HG02885 (cell line): ENCODE measurements at regions not wholly inside any gene's neighbourhood (a gene's known extent, or its start where the extent isn't known, plus 50 kb on each side); places are given as distances from the start of the nearest gene placed in this dataset.
"Not testable (repeated sequence)": the region's sequence is repeated elsewhere in the genome, so short reads cannot be mapped to it uniquely, and the experiment has no call there.

Experiments
- ATAC-seq: cut with Tn5 transposase; IDR thresholded peaks from one replicate; pipeline ENCODE4 v1.9.1; 2021; ENCODE audit warnings: mild to moderate bottlenecking; ENCODE audit not compliant: unreplicated experiment, poor library complexity

DNA sequence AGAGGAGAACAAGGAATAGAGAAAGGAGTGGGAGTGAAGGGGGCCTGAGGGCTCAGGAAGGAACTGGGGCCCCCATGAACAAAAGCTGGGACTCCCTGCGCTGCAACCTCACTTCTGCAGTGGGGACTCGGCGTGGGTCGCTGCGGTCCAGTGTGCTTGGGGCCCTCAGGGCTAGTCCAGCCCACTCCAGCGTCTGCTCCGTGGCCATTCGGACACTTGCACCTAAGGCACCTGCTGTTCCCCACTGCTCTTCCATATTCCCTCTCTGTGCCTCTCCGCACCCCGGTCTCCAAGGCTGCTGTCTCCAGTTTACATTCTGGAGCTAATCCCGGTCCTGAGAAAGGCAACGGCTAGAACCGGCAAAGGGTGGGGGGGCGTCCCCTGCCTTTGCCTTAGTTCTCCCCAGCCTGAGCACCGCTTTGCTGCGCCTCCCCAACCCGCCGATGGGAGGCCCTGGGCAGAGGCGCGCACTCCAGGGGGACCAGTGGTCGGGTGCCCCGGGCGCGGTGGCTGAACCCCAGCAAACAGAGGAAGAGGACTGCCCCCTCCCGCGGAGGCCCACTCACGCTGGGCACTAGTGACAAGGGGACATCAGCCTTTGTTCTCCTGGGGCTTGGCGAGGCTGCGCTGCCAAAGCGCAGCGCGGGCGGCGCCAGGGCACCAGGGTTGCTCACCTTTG, 327.7 kb upstream of the F9 start:
- no peak for ATAC-seq

DNA sequence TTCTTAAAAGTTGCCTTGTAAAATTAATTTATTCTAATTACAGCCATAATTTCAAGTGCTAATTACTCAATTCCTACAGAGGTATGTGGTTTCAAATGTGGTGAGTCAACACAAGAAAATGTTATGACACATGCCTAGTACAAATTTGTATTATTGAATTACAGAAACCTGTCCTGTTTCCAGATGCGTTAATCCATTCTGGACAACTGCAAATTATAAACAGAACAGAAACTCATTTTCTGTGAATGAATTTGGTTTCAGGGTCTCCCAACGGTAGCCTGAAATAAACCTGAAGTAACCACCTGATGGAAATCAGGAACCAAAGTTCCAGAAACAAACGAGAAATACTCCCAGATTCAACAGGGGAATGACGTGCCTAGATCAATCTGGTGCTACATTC, 328.6 kb upstream of the F9 start:
- ATAC-seq, result no peak

DNA sequence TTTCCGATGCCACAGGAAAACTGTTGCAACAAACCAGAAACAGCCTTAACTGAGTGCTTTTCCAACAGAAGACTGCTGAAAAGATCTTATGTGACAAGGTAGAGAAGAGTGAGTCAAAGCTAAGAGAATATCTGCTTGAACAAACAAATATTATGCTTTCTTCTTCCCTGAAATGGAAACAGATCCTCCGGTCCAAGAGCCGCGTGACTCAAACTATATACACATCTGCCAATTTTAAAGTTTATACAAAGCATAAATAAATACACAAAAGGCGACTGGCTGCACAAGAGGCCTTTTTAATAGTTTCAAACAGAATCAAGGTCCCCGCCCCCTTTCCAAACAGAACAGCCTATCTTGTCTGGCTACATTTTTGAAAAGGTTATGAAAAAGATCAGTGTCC, 329.7 kb upstream of the F9 start:
- no peak for ATAC-seq

DNA sequence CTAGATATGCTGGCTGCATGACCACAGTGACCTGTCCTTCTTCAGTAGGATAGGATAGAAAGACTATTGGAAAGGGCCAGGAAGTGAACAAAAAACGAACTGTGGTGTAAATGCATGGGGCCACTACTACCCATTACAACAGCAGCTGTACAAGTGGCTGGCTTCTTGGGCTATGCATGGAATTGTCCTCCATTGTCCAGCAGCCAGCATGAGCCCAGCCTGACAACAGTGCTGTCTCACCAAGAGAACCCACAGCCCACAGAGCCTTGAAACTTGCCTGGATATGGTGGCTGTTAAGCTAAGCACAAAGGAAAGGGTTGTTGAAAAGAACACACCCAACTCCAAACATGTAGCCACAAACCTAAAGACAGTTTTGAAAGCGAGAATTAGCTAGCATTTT, 330.2 kb upstream of the F9 start:
- ATAC-seq, result no peak

DNA sequence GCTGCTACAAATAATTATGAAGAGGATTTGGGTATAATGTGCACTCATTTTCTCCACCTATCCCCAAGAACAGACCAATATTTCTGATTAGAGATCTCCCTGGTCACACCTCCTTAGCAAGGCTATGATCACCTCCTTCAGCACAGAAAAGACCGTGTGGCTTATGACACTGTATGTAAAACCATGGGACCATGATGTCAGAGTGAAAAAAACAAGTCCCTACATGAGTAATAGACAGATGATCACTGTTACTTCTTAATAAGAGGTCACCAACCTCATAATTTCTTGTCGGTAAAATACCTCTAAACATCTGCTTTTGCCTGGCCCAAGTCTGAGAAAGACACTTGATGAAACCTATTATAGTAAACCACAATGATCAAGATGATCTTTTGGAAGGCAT, 330.6 kb upstream of the F9 start:
- ATAC-seq, result no peak

DNA sequence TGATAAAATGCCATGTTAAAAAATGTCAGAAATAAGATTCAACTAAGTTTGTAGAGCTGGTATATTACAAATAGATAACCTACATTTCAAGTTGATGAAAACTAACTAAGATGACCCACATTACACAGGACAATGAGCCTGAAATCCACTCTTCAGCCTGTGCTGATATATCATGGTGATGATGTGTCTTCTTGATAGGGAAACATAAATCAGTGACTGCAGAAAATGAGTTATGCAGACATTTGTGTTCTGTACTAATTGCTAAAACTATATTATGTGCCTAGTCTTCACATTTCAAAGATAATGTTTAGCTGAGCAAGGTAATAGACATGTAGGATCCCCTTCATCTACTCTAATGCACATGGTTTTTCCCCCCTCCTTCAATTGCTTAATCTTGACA, 331.6 kb upstream of the F9 start:
- ATAC-seq, result no peak

DNA sequence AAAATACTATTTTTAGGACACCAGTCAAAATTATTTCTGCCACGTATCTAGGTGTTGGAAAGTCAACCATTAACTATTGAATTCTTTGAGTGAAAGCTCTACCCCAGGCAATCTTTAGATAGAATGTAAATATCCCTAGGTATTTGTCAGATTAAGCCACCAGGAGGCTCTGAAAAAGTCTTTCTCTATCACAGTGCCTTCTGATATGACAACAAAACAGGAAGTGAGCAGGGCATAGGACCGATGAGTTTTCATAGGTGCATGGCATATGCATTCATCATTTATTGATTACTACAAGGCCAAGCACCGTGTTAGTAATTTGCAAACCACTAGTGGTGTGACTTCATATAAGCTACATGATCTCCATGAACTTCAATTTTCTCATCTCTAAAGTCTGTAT, 333.6 kb upstream of the F9 start:
- ATAC-seq, result no peak

DNA sequence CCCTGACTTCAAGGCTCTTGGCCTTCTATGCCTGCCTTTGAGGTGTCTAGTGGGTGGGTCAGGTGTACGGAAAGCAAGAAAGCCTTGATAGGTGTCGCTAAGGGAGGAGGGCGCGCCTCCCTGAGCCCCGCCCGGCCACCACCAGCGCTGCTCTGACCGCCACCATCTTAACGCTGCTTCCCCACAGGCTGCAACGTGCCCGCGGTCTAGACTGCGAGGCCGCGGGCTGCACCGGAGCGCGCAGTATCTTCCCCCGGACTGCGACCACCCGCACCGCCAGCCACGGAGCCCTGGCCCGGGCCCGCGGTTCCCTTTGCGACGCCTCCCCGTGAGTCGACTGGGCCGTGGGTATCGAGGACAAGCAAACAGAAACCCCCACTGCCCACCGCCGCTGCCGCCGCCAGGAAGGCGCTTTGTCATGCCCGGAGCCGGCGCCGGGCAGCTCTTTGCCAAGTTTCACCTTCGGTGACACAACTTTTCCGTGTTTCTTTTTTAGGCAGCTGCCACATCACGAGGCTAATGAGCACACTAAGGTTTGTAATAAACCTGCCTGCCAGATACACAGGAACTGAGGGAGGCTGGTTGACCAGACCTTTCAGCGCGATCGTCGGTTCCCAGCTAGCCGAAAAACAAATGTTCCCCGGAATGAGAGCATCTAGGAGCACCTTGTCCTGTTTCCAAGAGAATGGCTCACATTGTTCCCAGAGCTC, 335.8 kb upstream of the F9 start:
- no peak for ATAC-seq

DNA sequence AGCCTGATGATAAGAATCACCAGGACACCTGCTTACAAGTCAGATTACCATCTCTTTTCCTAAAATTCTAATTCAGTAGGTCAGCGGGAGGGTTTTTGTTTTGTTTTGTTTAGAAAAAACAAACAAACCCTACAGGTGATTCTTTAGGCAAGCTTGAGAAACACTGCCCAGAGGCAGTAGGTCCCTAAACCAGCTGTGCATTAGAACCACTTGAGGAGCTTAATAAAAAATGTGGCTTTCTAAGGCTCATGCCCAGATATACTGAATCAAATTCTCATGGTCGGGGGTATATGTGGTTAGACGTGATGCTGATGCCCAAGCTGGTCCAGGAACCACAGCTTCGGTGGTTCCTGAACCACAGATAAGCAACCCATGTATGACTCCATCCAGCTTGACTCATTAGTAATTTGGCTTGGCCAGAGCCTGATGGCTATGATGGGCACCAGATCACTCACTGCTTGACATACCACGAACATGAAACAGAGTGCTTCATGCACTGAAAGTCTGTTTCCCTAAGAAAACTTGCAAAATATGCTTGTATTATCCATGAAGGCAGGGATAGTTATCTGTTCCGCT, 338.1 kb upstream of the F9 start:
- no peak for ATAC-seq

DNA sequence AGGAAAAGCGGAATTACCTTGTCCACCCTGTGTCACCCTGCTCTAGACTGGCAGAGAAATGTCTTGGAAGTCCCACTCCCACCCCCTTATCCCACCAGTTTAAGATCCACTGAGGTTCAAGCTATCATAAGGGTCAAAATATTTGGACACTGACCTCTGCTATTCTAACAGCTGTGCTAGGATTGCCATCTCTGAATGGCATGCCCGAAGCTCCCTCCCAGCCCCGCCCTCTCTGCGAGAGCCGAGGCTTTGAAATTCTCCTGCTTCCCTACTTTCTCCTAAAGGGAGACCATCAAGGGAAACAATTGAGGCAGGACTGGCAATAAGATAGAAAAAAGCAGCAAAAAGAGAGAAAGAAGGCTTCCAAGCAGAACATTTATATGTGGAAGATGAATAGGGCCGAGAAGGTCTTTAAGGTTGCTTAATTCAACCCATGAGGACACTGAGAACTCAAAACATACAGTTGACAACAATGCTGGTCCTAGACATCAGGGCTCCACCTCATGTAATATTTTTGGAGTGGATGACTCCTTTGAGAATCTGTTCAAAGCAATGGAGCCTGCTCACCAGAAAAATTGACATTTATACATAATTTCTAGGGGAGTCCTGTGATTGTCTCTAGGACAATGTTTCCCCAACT, 338.7 kb upstream of the F9 start:
- no peak for ATAC-seq

DNA sequence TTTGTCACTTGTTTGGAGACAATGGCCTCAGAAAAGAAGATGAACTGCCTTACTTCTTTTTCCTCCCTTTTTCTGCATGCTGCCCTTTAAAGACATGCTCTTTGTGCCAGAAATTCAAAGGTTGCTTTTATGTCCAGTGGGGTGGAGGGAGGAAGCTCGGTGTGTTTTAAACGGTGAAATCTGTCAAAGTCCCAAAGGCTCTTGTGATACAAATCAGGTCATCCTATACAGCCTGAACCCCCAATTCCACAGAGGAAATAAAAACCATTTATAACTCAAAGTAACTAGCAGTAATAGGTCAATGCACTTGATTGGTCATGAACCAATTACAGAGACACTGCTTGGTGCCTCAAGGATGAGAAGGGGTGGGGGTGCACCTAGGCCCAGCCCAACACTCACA, 339.3 kb upstream of the F9 start:
- no peak for ATAC-seq

DNA sequence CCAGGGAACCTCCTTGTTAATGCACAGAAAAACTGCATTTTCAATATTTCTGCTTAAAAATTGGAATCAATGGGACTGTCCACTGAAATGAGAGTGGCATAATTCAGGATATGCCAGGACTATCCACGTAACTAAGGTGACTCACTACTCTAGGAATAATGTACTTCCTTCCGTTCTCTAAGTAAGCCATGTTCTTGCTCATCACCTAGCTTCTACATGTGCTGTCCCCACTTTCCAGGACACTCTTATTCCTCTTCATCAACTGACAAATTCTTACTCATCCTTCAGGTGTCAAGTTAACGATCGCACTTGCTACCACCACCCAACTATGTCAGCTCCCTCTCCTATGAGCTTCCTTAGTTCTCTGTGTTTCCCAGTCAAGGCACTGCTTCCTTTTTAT, 342.8 kb upstream of the F9 start:
- no peak for ATAC-seq

DNA sequence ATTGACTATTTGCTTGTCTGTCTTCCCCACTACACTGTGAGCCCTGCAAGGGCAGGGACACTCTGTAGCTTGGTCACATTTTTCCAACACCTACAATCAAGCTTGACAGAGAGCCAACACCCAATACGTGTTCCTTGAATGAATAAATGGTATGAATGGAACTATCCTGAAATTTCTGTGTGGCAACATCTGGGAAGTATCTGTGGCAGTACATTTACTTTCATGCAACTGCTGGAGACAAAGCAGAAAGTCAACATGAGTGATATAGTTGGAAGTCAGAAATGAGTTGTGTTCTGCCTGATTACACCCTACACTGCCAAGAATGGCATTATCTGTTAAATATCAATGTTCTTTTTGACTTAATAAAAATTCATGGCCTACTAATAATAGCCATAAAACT, 343.5 kb upstream of the F9 start:
- no peak for ATAC-seq

DNA sequence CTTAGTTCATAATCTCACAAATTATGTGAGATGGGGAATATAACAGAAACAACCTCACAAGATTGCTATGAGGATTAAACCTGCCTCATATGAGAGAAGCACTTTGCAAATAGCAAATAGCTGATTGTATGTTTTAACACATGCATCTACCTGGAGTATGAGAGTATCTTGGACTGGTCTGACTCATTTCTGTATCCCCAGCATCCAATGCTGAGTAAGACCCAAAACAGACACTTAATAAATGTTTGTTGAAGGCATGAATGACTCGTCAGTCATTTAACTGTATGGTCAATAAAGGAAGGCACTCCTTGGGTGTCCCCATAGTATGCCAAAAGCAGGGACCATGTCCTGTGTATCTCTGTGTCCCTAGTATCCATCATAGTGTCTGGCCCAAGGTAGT, 350.9 kb upstream of the F9 start:
- no peak for ATAC-seq

DNA sequence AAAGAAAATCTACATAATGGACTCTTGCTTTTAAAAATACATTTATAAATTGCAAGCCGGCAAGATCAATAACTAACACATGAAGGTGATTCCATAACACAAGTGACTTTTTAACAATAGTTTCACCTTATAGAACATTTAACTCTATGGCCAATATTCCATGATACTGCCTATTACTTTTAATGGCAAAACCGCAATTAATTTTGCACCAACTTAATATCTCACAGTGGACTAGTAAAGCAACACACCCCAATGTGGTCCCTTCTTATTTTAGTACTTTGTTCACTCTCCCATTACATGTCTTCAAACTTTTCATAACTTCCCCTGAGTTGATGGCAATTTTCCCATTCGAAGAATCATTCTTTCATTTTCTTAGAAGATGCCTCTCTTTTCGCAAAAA, 351.6 kb upstream of the F9 start:
- no peak for ATAC-seq

DNA sequence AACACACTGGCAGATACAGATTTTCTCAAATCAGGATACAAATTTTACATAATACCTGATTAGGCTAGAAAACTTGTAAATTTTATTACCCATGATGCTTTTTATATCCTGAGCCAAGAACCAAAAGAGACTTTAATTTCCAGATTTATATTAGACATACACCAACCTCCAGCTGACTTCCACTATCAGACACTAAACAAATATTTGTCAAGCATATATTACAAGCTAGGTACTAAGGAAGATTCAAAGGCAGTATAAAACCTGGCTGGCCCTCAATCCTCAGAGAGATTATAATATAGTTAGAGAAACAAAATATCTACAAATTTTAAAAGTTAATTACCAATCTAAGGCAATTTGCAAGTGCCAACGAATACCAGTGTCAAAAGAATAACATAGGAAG, 357.8 kb upstream of the F9 start:
- no peak for ATAC-seq

DNA sequence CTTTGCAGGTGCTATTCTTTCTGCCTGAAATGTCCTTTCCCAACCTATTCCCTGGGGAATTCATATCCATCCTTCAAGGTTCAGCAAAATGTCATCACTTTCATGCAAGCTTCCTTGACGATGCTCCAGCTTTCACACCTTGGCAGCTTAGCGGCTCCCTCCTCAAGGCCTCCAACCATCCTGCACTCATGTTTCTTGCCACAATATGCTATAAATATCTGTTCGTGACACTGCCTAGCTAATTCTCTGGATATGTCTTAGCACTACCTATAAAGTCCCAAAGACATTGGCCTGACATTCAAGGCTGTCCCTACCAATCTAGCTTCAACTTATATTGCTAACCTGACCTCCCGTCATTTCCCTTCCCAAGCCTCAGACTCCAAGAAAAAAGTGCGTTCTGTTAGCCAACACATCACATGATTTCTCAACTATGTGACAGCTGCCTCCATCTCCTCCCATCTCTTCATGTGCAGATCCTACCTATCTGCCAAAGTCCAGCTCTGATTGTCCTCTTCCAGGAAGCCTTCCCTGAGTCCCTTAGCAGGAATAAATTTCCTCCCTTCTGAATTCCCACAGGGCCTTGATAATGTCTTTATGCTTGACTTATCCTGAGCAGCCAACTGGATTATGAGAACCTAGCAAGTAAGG, 359.9 kb upstream of the F9 start:
- no peak for ATAC-seq

DNA sequence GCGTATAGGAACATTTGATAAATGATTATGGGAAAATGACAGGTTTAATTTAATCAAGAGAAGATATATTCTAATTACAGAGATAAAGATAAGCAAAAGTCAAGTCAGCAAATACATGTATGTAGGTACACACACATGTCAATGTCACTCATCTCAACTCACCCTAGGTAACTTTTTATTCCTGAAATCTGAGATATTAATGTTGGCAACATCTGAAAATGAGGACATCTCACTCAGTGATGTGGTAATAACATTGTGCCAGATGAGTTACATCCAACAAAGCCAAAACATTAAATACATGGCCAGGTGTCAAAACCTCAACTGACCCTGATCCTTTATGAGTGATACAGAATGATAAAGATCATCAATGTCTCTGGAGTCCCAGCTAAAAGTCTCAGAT, 363.3 kb upstream of the F9 start:
- ATAC-seq, result no peak

DNA sequence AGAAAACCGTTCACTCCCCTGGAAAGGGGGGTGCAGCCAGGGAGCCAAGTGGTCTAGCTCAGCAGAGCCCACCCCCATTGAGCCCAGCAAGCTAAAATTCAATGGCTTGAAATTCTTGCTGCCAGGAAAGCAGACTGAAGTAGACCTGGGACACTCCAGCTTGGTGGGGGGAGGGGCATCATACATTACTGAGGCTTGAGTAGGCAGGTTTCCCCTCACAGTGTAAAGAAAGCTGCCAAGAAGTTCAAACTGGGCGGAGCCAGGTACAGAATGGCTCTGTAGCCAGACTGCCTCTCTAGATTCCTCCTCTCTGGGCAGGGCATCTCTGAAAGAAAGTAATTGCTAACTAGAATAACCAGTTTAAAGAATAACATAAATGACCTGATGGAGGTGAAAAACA, 372.3 kb upstream of the F9 start:
- no peak for ATAC-seq

DNA sequence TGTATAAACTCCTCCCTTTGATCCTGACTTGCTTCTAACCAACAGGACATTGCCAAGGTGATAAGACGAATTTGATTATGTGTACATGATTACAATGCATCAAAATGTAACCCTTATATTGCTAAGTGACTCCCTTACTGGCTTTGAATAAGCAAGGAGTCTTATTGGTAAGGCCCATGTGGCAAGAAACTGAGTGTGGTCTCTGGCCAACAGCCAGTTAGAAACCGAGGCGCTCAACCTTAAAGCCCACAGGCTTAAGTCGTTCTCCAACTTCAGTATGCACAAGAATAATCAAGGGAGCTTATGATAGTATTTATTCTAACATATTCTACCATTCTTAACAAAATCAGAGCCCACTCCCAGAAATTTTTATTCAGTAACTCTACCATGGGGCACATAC, 374.2 kb upstream of the F9 start:
- ATAC-seq, result no peak

DNA sequence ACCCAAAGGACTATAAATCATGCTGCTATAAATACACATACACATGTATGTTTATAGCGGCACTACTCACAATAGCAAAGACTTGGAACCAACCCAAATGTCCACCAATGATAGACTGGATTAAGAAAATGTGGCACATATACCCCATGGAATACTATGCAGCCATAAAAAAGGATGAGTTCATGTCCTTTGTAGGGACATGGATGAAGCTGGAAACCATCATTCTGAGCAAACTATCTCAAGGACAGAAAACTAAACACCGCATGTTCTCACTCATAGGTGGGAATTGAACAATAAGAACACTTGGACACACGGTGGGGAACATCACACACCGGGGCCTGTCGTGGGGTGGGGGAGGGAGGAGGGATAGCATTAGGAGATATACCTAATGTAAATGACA, 383.9 kb upstream of the F9 start:
- not testable (repeated sequence) for ATAC-seq
